ENCODE measurements at regions not wholly inside any gene's neighbourhood (a gene's known extent, or its start where the extent isn't known, plus 50 kb on each side); places are given as distances from the start of the nearest gene placed in this dataset.
"Not testable (repeated sequence)": the region's sequence is repeated elsewhere in the genome, so short reads cannot be mapped to it uniquely, and the experiment has no call there.

- no peak for DNase-seq (ENCODE audit: low read depth in 2 of 2)
Measured at GRCh38 chr13:50744116-50744660, 99.3 kb downstream of the DLEU7 start.

- DNase-seq (ENCODE audit: low read depth in 2 of 2) = no peak
Measured at GRCh38 chr13:50745542-50746115, 97.9 kb downstream of the DLEU7 start.

GRCh38 chr13:50747737-50748350, 95.6 kb downstream of the DLEU7 start:
- no peak for DNase-seq (ENCODE audit: low read depth in 2 of 2)

GRCh38 chr13:50753221-50753620, 90.3 kb downstream of the DLEU7 start:
- DNase-seq (ENCODE audit: low read depth in 2 of 2) = not testable (repeated sequence)

GRCh38 chr13:50755862-50756685, 87.4 kb downstream of the DLEU7 start:
- not testable (repeated sequence) for DNase-seq (ENCODE audit: low read depth in 2 of 2)

GRCh38 chr13:50757008-50757407, 86.5 kb downstream of the DLEU7 start:
- no peak for DNase-seq (ENCODE audit: low read depth in 2 of 2)

- no peak for DNase-seq (ENCODE audit: low read depth in 2 of 2)
Measured at GRCh38 chr13:50758796-50759195, 84.7 kb downstream of the DLEU7 start.

- DNase-seq (ENCODE audit: low read depth in 2 of 2) = no peak
Measured at GRCh38 chr13:50760751-50761150, 82.7 kb downstream of the DLEU7 start.

- DNase-seq (ENCODE audit: low read depth in 2 of 2) = no peak
Measured at GRCh38 chr13:50761406-50761805, 82.1 kb downstream of the DLEU7 start.

GRCh38 chr13:50762969-50763567, 80.4 kb downstream of the DLEU7 start:
- no peak for DNase-seq (ENCODE audit: low read depth in 2 of 2)

- no peak for DNase-seq (ENCODE audit: low read depth in 2 of 2)
Measured at GRCh38 chr13:50766013-50766412, 77.5 kb downstream of the DLEU7 start.

- no peak for DNase-seq (ENCODE audit: low read depth in 2 of 2)
Measured at GRCh38 chr13:50766695-50767094, 76.8 kb downstream of the DLEU7 start.

GRCh38 chr13:50772881-50773280, 70.6 kb downstream of the DLEU7 start:
- DNase-seq (ENCODE audit: low read depth in 2 of 2) = not testable (repeated sequence)

Measured in activated CD8-positive, alpha-beta memory T cell treated with anti-CD3 and anti-CD28 coated beads for 4 hours (primary cell).